ENCODE measurements at regions not wholly inside any gene's neighbourhood (a gene's known extent, or its start where the extent isn't known, plus 50 kb on each side); places are given as distances from the start of the nearest gene placed in this dataset.

GRCh38 chr9:28272127-28272526, 698.8 kb upstream of the C9orf72 start:
- no peak for DNase-seq (ENCODE audit: low read depth in 4 of 4, low spot score in 3 of 4)

GRCh38 chr9:28287455-28287854, 714.2 kb upstream of the C9orf72 start:
- DNase-seq (ENCODE audit: low read depth in 4 of 4, low spot score in 3 of 4), result no peak

GRCh38 chr9:28289746-28290145, 716.5 kb upstream of the C9orf72 start:
- DNase-seq (ENCODE audit: low read depth in 4 of 4, low spot score in 3 of 4), result no peak

- DNase-seq (ENCODE audit: low read depth in 4 of 4, low spot score in 3 of 4), result no peak
These were observed 720.2 kb upstream of the C9orf72 start for GRCh38 chr9:28293369-28294090.

GRCh38 chr9:28301281-28301680, 728.0 kb upstream of the C9orf72 start:
- DNase-seq (ENCODE audit: low read depth in 4 of 4, low spot score in 3 of 4), result no peak

- DNase-seq (ENCODE audit: low read depth in 4 of 4, low spot score in 3 of 4), result no peak
These were observed 744.5 kb upstream of the C9orf72 start for GRCh38 chr9:28317745-28318144.

- DNase-seq (ENCODE audit: low read depth in 4 of 4, low spot score in 3 of 4), result no peak
These were observed 745.2 kb upstream of the C9orf72 start for GRCh38 chr9:28318515-28318914.

- DNase-seq (ENCODE audit: low read depth in 4 of 4, low spot score in 3 of 4), result no peak
These were observed 746.7 kb upstream of the C9orf72 start for GRCh38 chr9:28319981-28320380.

GRCh38 chr9:28320616-28321015, 747.3 kb upstream of the C9orf72 start:
- DNase-seq (ENCODE audit: low read depth in 4 of 4, low spot score in 3 of 4), result no peak

GRCh38 chr9:28329323-28329722, 756.0 kb upstream of the C9orf72 start:
- DNase-seq (ENCODE audit: low read depth in 4 of 4, low spot score in 3 of 4), result no peak

GRCh38 chr9:28332648-28333047, 759.4 kb upstream of the C9orf72 start:
- DNase-seq (ENCODE audit: low read depth in 4 of 4, low spot score in 3 of 4), result no peak

- DNase-seq (ENCODE audit: low read depth in 4 of 4, low spot score in 3 of 4), result no peak
These were observed 768.6 kb upstream of the C9orf72 start for GRCh38 chr9:28341913-28342312.

- no peak for DNase-seq (ENCODE audit: low read depth in 4 of 4, low spot score in 3 of 4)
These were observed 769.6 kb upstream of the C9orf72 start for GRCh38 chr9:28342815-28343338.

- no peak for DNase-seq (ENCODE audit: low read depth in 4 of 4, low spot score in 3 of 4)
These were observed 789.9 kb upstream of the C9orf72 start for GRCh38 chr9:28363151-28363562.

GRCh38 chr9:28365020-28365640, 791.8 kb upstream of the C9orf72 start:
- DNase-seq (ENCODE audit: low read depth in 4 of 4, low spot score in 3 of 4), result no peak

GRCh38 chr9:28365728-28366127, 792.4 kb upstream of the C9orf72 start:
- no peak for DNase-seq (ENCODE audit: low read depth in 4 of 4, low spot score in 3 of 4)

- DNase-seq (ENCODE audit: low read depth in 4 of 4, low spot score in 3 of 4), result peak; percentile 10 to 46 (median 14)
These were observed 805.0 kb upstream of the C9orf72 start for GRCh38 chr9:28378231-28378630.

GRCh38 chr9:28379082-28379481, 805.8 kb upstream of the C9orf72 start:
- no peak for DNase-seq (ENCODE audit: low read depth in 4 of 4, low spot score in 3 of 4)

- DNase-seq (ENCODE audit: low read depth in 4 of 4, low spot score in 3 of 4), result no peak
These were observed 816.1 kb upstream of the C9orf72 start for GRCh38 chr9:28389411-28389810.

GRCh38 chr9:28394774-28395173, 821.5 kb upstream of the C9orf72 start:
- DNase-seq (ENCODE audit: low read depth in 4 of 4, low spot score in 3 of 4), result no peak

GRCh38 chr9:28396058-28396457, 822.8 kb upstream of the C9orf72 start:
- DNase-seq (ENCODE audit: low read depth in 4 of 4, low spot score in 3 of 4), result no peak

GRCh38 chr9:28407351-28407750, 834.1 kb upstream of the C9orf72 start:
- no peak for DNase-seq (ENCODE audit: low read depth in 4 of 4, low spot score in 3 of 4)

All from left renal pelvis (tissue), 4 donors.